SK-N-SH (cell line): ENCODE measurements at regions not wholly inside any gene's neighbourhood (a gene's known extent, or its start where the extent isn't known, plus 50 kb on each side); places are given as distances from the start of the nearest gene placed in this dataset.

Experiments
- CTCF ChIP-seq: fragments of 200-600 bp; sonication (generic); IDR thresholded peaks from 2 replicates; pipeline ENCODE4 v1.6.1; 2017; ENCODE audit warnings: antibody characterized with exemption, mild to moderate bottlenecking, moderate library complexity
- ELF1 ChIP-seq: IDR thresholded peaks from 2 replicates; pipeline ENCODE4 v1.4.0; 2012
- FOXM1 ChIP-seq: IDR thresholded peaks from 2 replicates; pipeline ENCODE4 v1.4.0; 2012; ENCODE audit warnings: low read depth, mild to moderate bottlenecking
- MAX ChIP-seq: IDR thresholded peaks from 2 replicates; pipeline ENCODE4 v1.4.0; 2012; ENCODE audit warnings: low read depth
- MXI1 ChIP-seq: IDR thresholded peaks from 2 replicates; pipeline ENCODE4 v1.6.1; 2012; ENCODE audit warnings: mild to moderate bottlenecking, low read depth, low read length, improper control_type of control experiment
- NRF1 ChIP-seq: IDR thresholded peaks from 2 replicates; pipeline ENCODE4 v1.6.1; 2012; ENCODE audit warnings: low read depth, mild to moderate bottlenecking, low read length
- PBX3 ChIP-seq: IDR thresholded peaks from 2 replicates; pipeline ENCODE4; 2012
- POLR2AphosphoS5 ChIP-seq: IDR thresholded peaks from 2 replicates; pipeline ENCODE4 v1.6.1; 2012; ENCODE audit warnings: low read depth, low read length
- RAD21 ChIP-seq: IDR thresholded peaks from 2 replicates; pipeline ENCODE4 v1.6.1; 2012; ENCODE audit warnings: mild to moderate bottlenecking, low read length
- REST ChIP-seq: IDR thresholded peaks from 2 replicates; pipeline ENCODE4 v1.6.1; 2012; ENCODE audit warnings: mild to moderate bottlenecking, low read depth, low read length, moderate library complexity
- SIN3A ChIP-seq: IDR thresholded peaks from 2 replicates; pipeline ENCODE4 v1.6.1; 2012; ENCODE audit warnings: low read depth, mild to moderate bottlenecking, low read length, moderate library complexity, borderline replicate concordance
- SMC3 ChIP-seq: IDR thresholded peaks from 2 replicates; pipeline ENCODE4 v1.6.1; 2012; ENCODE audit warnings: low read depth, low read length, improper control_type of control experiment
- TAF1 ChIP-seq: IDR thresholded peaks from 2 replicates; pipeline ENCODE4 v1.6.1; 2012; ENCODE audit warnings: low read depth, mild to moderate bottlenecking, low read length, moderate library complexity, borderline replicate concordance

GRCh38 chr6:40669343-40669742 lies 82.2 kb upstream of the LRFN2 start:
- peak; percentile 11; the same call in 1 of the 2 replicates for TF ChIP-seq CTCF
- TF ChIP-seq ELF1, result no peak
- TF ChIP-seq FOXM1, result no peak
- no peak for TF ChIP-seq SIN3A
- TF ChIP-seq PBX3, result no peak
- TF ChIP-seq TAF1, result no peak
- TF ChIP-seq SMC3, result no peak
- no peak for TF ChIP-seq MAX
- TF ChIP-seq POLR2AphosphoS5, result no peak
- no peak for TF ChIP-seq MXI1
- TF ChIP-seq REST, result no peak
- no peak for TF ChIP-seq NRF1
- TF ChIP-seq RAD21, result no peak
